ENCODE measurements at regions not wholly inside any gene's neighbourhood (a gene's known extent, or its start where the extent isn't known, plus 50 kb on each side); places are given as distances from the start of the nearest gene placed in this dataset.

- DNase-seq = peak; percentile 55 to 83 (median 63)
- Mint-ChIP-seq H3K4me1 (peaks cover 13% of the 10 kb centered on the region), H3K9me3 (peaks cover 13 to 30% (median 27%) of the 10 kb centered on the region in 7 donors), H3K27ac (peak overlapping the region in 5 of 7 donors; percentile 0 to 31 (median 13)), H3K4me3 (peak overlapping the region in 1 of 2 donors; percentile 6), H3K36me3 (no peaks in the 10 kb centered on the region), H3K27me3 (ENCODE audit: low read depth in 3 of 3) (peaks cover 4 to 11% (median 8%) of the 10 kb centered on the region in 3 donors)
- no peaks in the 10 kb centered on the region for H4K20me1 ChIP-seq (ENCODE audit: insufficient read depth, low read length)
- peak overlapping the region; percentile 22 for H3K4me2 ChIP-seq (replicated peaks; ENCODE audit: extremely low read depth, low read length, poor library complexity, severe bottlenecking)
- peak overlapping the region in 1 of 3 experiments; percentile 31 for H3K4me3 ChIP-seq (replicated peaks in 1 of 3; ENCODE audit: low read depth in 2 of 3, low read length in 3 of 3)
- H3K9me3 ChIP-seq (replicated peaks in 1 of 2; ENCODE audit: control insufficient read depth in 1 of 2, insufficient read depth in 1 of 2, low read length in 2 of 2) = peaks cover 13 to 22% of the 10 kb centered on the region in 2 donors
- no peak for TF ChIP-seq CTCF (IDR thresholded peaks at IDR 0.05)
- 0% methylated on average over 1 of the region's 2 CpGs for WGBS (ENCODE audit: insufficient coverage)
- peak overlapping the region in 1 of 2 donors; percentile 59 for H3K27ac ChIP-seq (ENCODE audit: low read depth in 1 of 2, low read length in 2 of 2)
- peak overlapping the region; percentile 26 for H2AFZ ChIP-seq (ENCODE audit: insufficient read depth, low read depth, low read length, poor library complexity, severe bottlenecking)
- no peaks in the 10 kb centered on the region for H3K27me3 ChIP-seq (ENCODE audit: control insufficient read depth in 2 of 2, insufficient read depth in 2 of 2, low read length in 2 of 2)
- intact Hi-C loops (cut with micrococcal nuclease) = no loop called here
- H3K79me2 ChIP-seq (ENCODE audit: insufficient read depth, low read length) = no peaks in the 10 kb centered on the region
- H3K9ac ChIP-seq (ENCODE audit: insufficient read depth, low read length, poor library complexity, severe bottlenecking) = no peak overlapping the region
- peaks cover 13 to 14% of the 10 kb centered on the region in 2 donors for H3K4me1 ChIP-seq (ENCODE audit: control insufficient read depth in 1 of 2, insufficient read depth in 2 of 2, low read length in 2 of 2)
- no peaks in the 10 kb centered on the region for H3K36me3 ChIP-seq (replicated peaks in 1 of 2; ENCODE audit: control insufficient read depth in 1 of 2, insufficient read depth in 2 of 2, low read length in 2 of 2)
Observed at GRCh38 chr7:45402480-45403218, 171.5 kb upstream of the ADCY1 start.

- Histone ChIP-seq H3K36me3 (replicated peaks in 1 of 2; ENCODE audit: control insufficient read depth in 1 of 2, insufficient read depth in 2 of 2, low read length in 2 of 2) (no peaks in the 10 kb centered on the region), H3K4me1 (ENCODE audit: control insufficient read depth in 1 of 2, insufficient read depth in 2 of 2, low read length in 2 of 2) (peaks cover 13 to 14% of the 10 kb centered on the region in 2 donors), H3K9ac (ENCODE audit: insufficient read depth, low read length, poor library complexity, severe bottlenecking) (no peak overlapping the region), H4K20me1 (ENCODE audit: insufficient read depth, low read length) (no peaks in the 10 kb centered on the region), H3K9me3 (replicated peaks in 1 of 2; ENCODE audit: control insufficient read depth in 1 of 2, insufficient read depth in 1 of 2, low read length in 2 of 2) (peaks cover 12 to 13% of the 10 kb centered on the region in 2 donors), H3K4me3 (replicated peaks in 1 of 3; ENCODE audit: low read depth in 2 of 3, low read length in 3 of 3) (no peak overlapping the region), H3K4me2 (replicated peaks; ENCODE audit: extremely low read depth, low read length, poor library complexity, severe bottlenecking) (no peak overlapping the region), H2AFZ (ENCODE audit: insufficient read depth, low read depth, low read length, poor library complexity, severe bottlenecking) (no peak overlapping the region), H3K27me3 (ENCODE audit: control insufficient read depth in 2 of 2, insufficient read depth in 2 of 2, low read length in 2 of 2) (no peaks in the 10 kb centered on the region), H3K79me2 (ENCODE audit: insufficient read depth, low read length) (no peaks in the 10 kb centered on the region), H3K27ac (ENCODE audit: low read depth in 1 of 2, low read length in 2 of 2) (no peak overlapping the region)
- DNase-seq = no peak
- H3K9me3 Mint-ChIP-seq = peaks cover 9 to 28% (median 20%) of the 10 kb centered on the region in 7 donors
- peaks cover 4 to 13% (median 7%) of the 10 kb centered on the region in 3 donors for H3K27me3 Mint-ChIP-seq (ENCODE audit: low read depth in 3 of 3)
- no peak overlapping the region for H3K27ac Mint-ChIP-seq
- peaks cover 13% of the 10 kb centered on the region for H3K4me1 Mint-ChIP-seq
- no peaks in the 10 kb centered on the region for H3K36me3 Mint-ChIP-seq
- WGBS (ENCODE audit: insufficient coverage) = no CpG with 5 or more reads among the region's 2 CpGs
- no peak for TF ChIP-seq CTCF (IDR thresholded peaks at IDR 0.05)
- H3K4me3 Mint-ChIP-seq = no peak overlapping the region
- intact Hi-C loops (cut with micrococcal nuclease) = no loop called here
Observed at GRCh38 chr7:45404622-45405021, 169.5 kb upstream of the ADCY1 start.
